GM18498 (cell line): ENCODE measurements at regions not wholly inside any gene's neighbourhood (a gene's known extent, or its start where the extent isn't known, plus 50 kb on each side); places are given as distances from the start of the nearest gene placed in this dataset.

Experiments
- ATAC-seq: cut with Tn5 transposase; IDR thresholded peaks from one replicate; pipeline ENCODE4 v1.9.1; 2021; ENCODE audit warnings: mild to moderate bottlenecking, moderate library complexity; ENCODE audit not compliant: unreplicated experiment

GRCh38 chr10:21099291-21100062 is 202.4 kb upstream of the NEBL start:
- ATAC-seq = no peak

GRCh38 chr10:21097926-21098355 is 200.8 kb upstream of the NEBL start:
- ATAC-seq = no peak

GRCh38 chr10:21095494-21096055 is 198.5 kb upstream of the NEBL start:
- ATAC-seq = no peak

DNA sequence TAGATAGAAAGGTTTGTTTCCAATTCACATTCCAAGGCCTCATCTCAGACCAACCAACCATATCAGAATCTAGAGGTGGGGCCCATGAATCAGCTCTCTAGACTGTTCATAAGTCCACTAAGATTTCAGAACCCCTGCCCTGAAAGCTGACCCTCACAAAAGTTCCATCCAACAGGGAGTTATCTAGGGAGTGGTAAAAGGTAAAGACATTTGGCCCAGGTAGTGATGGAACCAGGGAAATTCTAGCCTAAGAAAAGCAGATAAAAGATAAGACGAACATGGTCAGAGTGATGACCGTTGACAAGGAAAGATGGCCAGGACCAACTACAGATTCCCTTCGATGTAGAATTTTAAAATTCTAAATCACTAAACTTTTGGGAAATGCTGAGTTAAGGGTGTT is 198.0 kb upstream of the NEBL start:
- no peak for ATAC-seq

DNA sequence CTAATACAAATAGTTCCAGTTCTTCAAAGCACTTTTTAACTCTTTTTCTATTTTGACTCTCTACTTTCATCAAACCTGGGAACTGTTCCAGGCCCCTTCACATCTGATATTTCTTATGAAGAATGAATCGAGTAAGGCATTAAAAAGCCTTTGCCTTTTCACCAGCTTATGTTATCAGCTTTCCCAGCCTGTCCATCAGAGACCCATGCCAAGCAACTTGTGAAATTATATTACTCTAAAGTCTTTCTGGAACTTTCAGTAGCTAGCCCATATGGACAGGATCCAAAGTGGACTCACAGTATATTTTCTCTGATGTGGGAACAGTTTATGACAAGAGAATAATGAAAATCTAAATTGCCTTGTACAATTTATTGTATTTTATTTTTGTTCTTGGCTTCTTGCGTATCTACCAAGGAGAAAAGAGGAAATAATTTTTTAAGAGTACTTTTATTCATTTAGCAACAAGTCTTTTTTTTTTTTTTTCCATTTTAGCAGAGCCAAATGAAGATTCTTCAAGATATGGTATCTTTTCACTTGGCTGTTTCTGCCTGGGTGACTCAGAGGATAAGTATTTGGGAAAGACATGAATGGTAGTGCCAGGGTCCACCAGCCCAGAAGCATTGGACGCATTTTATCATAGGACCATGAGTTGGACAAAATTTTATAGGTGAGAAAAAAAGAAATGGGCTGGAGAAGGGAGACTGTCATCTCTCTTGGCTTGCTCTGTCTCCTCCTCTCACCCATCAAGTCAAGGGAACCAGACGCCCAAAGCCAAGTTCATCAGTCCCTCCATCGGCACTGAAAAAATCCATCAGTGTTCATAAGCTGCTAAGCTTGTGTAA is 195.8 kb upstream of the NEBL start:
- ATAC-seq = no peak

GRCh38 chr10:21090609-21091082 is 193.5 kb upstream of the NEBL start:
- no peak for ATAC-seq

DNA sequence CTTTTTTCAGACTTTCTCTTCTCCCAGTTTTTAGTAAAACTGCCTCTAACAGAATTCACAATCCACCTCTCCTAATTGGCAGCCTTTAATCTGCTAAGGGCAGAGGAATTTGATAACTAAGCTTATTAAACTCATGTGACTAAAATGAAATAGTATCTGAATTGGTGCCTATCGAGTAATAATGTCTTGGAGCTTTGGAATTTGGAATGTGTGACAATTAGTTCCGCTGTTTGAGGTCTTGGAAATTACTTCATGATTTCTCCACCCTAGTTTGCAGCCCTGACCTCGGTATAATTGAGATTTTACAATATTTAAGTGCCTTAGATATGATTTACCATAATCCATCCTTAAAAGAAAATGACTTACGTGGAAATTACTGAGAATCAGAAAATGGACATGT is 190.4 kb upstream of the NEBL start:
- no peak for ATAC-seq

DNA sequence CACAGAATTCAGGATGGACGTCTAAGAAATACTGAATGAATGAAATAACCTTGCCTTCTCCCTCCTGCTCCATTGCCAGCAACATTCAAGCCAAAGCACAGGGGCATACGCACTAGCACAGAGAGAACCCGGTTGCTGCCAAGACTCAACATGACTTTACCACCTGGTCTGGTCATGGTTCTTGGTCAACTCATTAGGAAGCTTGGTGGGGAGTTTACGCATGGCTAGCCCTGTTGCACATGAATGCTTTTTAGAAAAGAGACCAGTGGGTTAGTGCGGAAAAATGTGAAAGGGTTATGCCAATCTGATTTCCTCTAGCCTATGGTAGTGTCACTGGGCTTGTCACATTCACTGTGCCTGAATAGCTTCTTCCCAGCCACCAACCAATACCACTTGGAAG is 187.6 kb upstream of the NEBL start:
- no peak for ATAC-seq

- ATAC-seq = no peak
These were observed 186.8 kb upstream of the NEBL start for GRCh38 chr10:21083861-21084260.

- no peak for ATAC-seq
These were observed 185.1 kb upstream of the NEBL start for GRCh38 chr10:21082206-21082605.

DNA sequence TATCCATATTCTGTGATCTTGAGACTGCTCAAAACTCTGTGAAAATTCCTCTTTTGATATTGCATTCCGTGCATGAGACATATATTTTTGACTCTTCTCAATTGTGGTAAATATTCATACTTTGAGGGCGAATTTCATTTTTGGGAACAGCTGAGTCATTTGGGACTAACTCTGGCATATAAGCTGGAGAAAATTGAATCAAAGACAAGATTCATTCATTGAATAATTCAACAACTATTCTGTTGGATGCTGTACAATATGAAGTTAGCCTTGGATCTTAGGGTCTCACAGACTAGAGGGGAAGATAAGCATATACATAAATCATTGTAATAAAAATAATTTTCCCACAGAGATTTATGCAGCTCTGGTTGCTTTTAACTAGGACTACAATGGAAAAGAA is 183.2 kb upstream of the NEBL start:
- no peak for ATAC-seq

- no peak for ATAC-seq
These were observed 182.2 kb upstream of the NEBL start for GRCh38 chr10:21079330-21079658.

- ATAC-seq = peak; percentile 78
These were observed 181.6 kb upstream of the NEBL start for GRCh38 chr10:21078410-21079329.

DNA sequence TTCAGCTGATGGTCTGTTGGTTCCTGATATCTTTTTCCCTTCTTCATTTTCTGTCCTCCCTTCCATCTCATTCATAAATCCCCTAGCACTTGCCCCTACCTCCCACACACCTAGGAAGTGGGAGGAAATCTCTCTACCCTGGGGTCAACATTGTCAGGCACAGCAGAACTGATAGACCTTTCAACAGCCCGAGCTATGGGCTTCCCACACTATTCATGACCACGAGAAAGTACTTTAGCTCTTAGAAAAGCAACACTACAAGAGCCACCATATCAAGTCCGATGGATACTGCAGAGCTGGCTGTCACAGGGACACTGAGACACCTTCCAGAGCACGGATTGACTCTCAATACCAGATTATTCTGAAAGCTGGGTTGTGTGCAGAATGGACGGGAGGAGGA is 180.6 kb upstream of the NEBL start:
- no peak for ATAC-seq

- no peak for ATAC-seq
These were observed 179.3 kb upstream of the NEBL start for GRCh38 chr10:21076381-21076780.

DNA sequence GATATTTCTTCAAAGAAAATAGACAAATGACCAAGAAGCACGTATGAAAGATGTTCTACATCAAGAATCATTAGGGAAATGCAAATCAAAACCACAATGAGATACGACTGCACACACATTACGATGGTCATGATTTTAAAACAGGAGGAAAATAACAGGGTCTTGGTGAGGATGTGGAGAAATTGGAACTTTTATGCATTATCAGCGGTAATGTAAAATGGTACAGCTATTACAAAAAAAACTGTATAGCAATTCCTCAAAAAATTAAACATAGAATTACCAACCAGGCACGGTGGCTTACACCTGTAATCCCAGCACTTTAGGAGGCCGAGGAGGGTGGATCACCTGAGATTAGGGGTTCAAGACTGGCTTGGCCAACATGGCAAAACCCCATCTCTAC is 178.8 kb upstream of the NEBL start:
- ATAC-seq = no peak

- no peak for ATAC-seq
These were observed 174.0 kb upstream of the NEBL start for GRCh38 chr10:21071001-21071673.

GRCh38 chr10:21069929-21070700 is 173.0 kb upstream of the NEBL start:
- no peak for ATAC-seq

GRCh38 chr10:21069278-21069677 is 172.2 kb upstream of the NEBL start:
- no peak for ATAC-seq
